HG03378 (cell line): ENCODE measurements at regions not wholly inside any gene's neighbourhood (a gene's known extent, or its start where the extent isn't known, plus 50 kb on each side); places are given as distances from the start of the nearest gene placed in this dataset.

Experiments used
- ATAC-seq: cut with Tn5 transposase; IDR thresholded peaks from one replicate; pipeline ENCODE4 v1.9.1; 2021; ENCODE audit warnings: mild to moderate bottlenecking, moderate library complexity; ENCODE audit not compliant: unreplicated experiment

GRCh38 chr2:58959996-58960395, 718.9 kb upstream of the FANCL start:
- ATAC-seq: no peak

GRCh38 chr2:58957188-58957840, 716.2 kb upstream of the FANCL start:
- no peak for ATAC-seq

DNA sequence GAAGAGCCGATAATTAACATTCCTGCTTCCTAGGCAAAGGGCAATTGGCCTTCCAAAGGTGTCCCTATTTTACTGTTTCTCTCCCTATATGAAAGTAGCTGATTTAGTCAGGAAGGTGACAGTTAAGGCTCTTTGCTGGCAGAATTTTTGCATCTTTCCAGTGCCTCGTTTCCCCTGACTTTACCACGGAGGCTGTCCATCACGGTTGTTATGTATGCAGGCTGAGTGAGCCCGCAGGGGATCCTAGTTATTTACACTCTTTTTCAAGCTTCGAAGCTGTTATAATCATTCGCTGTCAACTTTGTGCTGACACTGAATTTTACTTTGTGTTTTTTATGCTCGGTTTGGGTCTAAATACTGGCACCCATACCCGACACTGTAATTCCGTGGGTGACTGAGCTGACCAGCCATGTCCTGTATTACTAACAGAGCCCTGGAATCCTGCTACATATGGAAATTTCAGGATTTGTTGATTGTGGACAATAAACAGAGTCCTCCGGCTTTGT, 713.8 kb upstream of the FANCL start:
- ATAC-seq: no peak

- no peak for ATAC-seq
Measured at GRCh38 chr2:58951722-58952121, 710.6 kb upstream of the FANCL start.

DNA sequence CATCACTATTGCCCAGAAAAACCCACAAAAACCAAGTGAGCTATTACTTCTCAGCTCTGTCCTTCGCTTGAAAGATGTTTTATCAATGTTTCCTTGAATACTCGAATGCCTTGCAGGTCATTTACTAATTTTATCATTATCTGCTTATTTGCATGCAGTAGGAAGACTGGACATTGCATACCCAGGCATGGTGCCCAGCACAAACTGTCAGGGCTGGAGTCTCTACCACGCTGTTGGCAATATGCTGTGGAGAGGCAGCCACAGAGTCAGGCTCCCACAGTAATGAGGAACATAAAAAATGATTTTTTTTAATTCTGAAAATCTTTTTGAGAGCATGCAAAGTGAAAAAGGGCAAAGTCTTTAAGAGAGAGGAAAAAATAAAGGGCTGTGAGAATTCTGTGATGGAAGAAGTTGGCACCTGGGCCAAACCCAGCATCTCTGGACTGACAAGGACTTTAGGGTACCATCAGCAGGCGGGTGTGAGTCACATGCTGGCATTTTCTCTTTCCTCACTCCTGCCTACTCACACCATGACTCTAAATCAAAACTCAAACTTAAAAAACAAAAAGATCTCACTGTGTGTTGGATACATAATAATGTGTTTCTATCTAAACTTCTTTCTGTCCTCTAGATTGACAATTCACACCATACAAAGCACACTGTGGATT, 709.8 kb upstream of the FANCL start:
- no peak for ATAC-seq

DNA sequence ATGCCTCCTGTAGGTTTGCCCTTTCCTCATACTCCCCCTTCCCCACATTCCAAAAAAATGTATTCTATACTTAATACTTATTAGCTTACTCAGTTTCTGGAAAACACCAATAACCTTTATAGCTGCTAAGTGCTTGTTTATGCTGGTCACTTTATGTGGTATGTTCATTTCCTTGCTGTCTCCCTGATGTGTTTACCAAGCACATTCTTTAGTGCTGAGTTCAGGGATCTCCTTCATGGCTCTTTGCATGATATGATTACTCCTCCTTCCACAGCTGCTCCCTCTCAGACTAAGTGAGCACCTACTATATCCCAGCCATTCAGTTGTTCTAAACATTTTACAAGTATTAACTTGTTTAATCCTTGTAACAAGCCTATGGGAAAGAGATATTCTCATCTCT, 698.3 kb upstream of the FANCL start:
- no peak for ATAC-seq

- ATAC-seq: no peak
Measured at GRCh38 chr2:58938988-58939387, 697.9 kb upstream of the FANCL start.

- no peak for ATAC-seq
Measured at GRCh38 chr2:58932801-58933200, 691.7 kb upstream of the FANCL start.

GRCh38 chr2:58930537-58930936, 689.4 kb upstream of the FANCL start:
- ATAC-seq: no peak

GRCh38 chr2:58928973-58929372, 687.8 kb upstream of the FANCL start:
- ATAC-seq: no peak

GRCh38 chr2:58928391-58928790, 687.3 kb upstream of the FANCL start:
- ATAC-seq: no peak

- ATAC-seq: no peak
Measured at GRCh38 chr2:58926112-58926511, 685.0 kb upstream of the FANCL start.

- ATAC-seq: no peak
Measured at GRCh38 chr2:58925676-58926081, 684.6 kb upstream of the FANCL start.

DNA sequence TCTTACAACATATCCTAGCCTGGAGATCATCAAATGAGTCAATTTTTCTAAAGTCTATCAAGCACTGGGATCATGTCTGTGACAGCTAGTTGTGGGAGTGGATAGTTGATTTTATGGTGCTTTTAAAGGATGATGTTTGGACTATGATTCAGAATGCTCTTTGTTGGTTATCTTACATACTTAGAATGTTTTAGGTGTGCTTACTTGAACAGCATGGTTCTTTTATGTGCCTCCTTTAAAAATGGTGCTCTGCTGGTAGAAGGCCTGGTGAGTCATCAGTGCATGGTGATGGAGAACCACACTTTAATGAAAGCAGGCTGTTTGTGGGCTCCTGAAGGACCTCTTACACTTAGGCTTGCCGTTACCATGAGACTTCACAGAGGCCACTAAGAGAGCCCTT, 682.7 kb upstream of the FANCL start:
- no peak for ATAC-seq

GRCh38 chr2:58922245-58922644, 681.1 kb upstream of the FANCL start:
- ATAC-seq: no peak

DNA sequence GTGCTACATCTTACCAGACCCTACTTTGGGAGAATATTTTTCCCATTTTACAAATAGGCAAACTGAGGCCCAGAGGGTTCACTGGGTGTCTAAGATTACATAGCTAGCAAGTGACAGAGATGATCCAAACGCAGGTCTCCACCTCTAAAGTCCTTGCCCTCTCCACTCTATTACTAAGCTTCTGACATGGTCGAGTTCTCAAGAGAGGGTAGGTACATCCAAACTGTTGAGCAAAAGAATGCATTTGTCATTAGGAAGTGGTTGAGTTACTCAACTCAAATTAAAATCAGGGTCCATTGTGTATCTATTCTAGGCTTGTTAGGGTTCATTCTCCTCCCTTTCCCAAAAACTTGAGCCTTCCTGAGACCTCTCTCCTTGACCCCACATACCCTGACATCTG, 680.6 kb upstream of the FANCL start:
- ATAC-seq: no peak

DNA sequence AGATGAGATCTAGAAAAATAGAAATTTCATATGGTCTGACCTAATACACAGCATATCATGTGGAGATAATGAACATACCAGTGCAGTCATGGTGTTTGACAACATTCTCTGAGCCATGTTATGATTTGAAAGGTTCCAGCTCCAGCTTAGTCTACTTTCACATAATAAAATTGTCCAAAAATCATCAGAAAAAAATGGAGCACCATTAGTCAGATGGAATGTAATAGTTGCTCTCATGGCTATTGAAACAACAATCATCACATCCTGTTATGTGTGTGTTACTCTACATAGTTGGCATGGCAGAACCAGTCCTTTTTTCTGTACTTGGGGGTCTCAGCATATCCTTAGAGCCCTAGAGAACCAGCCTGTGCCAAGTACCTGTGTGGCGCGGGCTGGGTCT, 678.9 kb upstream of the FANCL start:
- ATAC-seq: no peak

GRCh38 chr2:58919316-58919715, 678.2 kb upstream of the FANCL start:
- no peak for ATAC-seq

DNA sequence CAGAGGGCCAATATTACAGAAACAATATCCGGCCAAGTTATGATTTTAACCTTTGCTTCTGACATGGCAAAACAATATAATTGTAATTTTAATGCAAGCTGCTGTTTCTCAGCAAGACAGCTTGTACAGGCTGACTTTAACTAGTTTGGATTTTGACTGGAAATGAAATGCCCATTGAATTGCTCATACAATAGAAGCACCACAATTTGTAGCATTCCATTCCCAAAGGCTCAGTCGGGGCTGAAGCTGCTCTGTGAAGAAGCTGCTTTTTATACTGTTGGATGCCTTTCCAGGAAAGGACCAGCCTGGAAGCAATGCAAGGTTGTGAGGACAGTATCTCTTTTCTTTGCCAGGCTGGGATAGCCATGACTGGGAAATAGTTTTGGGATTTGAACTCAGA, 677.0 kb upstream of the FANCL start:
- ATAC-seq: no peak

- ATAC-seq: no peak
Measured at GRCh38 chr2:58917596-58917995, 676.5 kb upstream of the FANCL start.

- no peak for ATAC-seq
Measured at GRCh38 chr2:58916063-58916462, 674.9 kb upstream of the FANCL start.

DNA sequence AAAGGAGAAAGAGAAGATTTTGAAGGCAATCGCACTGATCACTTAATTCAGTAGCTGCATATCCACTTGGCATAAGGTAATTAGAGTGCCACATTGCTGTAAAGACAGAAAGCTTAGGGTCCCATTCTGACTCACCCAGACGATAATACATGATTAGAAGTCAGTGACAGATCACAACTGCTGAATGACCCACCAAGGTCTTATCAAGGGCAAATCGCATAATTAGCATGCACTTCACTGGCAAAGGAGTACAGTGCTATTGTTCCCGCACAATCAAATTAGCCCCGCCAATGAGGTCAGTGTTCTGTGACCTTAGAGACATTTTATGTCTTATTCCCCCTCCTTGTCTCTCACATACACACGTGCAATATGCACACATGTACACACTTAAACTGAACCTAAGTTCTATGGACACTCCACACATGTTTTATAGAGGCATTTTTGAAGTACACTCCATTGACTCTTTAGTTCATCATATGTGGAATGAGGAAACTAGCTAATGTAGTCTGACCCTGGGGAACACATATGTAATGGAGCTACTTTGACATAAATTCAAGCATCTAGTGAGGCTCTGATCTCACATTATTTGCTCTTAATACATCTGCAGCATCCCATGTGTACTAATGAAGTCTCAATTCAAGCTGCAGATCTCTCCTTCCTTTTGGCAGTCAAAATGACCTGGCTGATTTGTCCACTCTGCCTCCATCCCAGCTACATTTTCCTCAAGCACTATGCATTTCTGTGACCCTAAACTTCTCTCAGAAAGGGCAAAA, 673.8 kb upstream of the FANCL start:
- ATAC-seq: no peak
